HL-60 (cell line): ENCODE measurements at regions not wholly inside any gene's neighbourhood (a gene's known extent, or its start where the extent isn't known, plus 50 kb on each side); places are given as distances from the start of the nearest gene placed in this dataset.

Experiments used
- DNase-seq, 2 experiments: peaks; one replicate each; pipeline ENCODE4 v3.0.0-alpha.2; 2010 to 2020; ENCODE audit warnings: low read depth in 1 of 2, low spot score in 1 of 2
- H3K27ac ChIP-seq: fragments of 250-450 bp; sonication (Bioruptor Pico); replicated peaks from 2 replicates; pipeline ENCODE4 v1.5.1; 2020; ENCODE audit warnings: mild to moderate bottlenecking, moderate library complexity
- H3K27me3 ChIP-seq: fragments of 250-450 bp; sonication (Bioruptor Pico); 2 replicates; pipeline ENCODE4 v1.5.1; 2021; ENCODE audit warnings: mild to moderate bottlenecking, moderate library complexity; ENCODE audit not compliant: insufficient read depth, poor library complexity, severe bottlenecking
- H3K4me3 ChIP-seq: replicated peaks from 2 replicates; pipeline ENCODE4 v1.5.1; 2011; ENCODE audit warnings: mild to moderate bottlenecking, control low read depth, low read length; ENCODE audit not compliant: insufficient read depth
- GABPA ChIP-seq: IDR thresholded peaks from 2 replicates; pipeline ENCODE4 v1.6.1; 2012; ENCODE audit warnings: low read depth
- POLR2AphosphoS5 ChIP-seq: IDR thresholded peaks from 2 replicates; pipeline ENCODE4 v1.6.1; 2012; ENCODE audit warnings: low read depth
- REST ChIP-seq: IDR thresholded peaks from 2 replicates; pipeline ENCODE4 v1.6.1; 2012; ENCODE audit warnings: low read depth; ENCODE audit not compliant: insufficient replicate concordance
- SPI1 ChIP-seq: IDR thresholded peaks from 2 replicates; pipeline ENCODE4 v1.6.1; 2012; ENCODE audit warnings: low read depth, mild to moderate bottlenecking, borderline replicate concordance
- TF ChIP-seq, protein P1 (sequence below): IDR thresholded peaks from one replicate; pipeline ENCODE4 v1.5.1; 2011; ENCODE audit warnings: low read length, control low read depth, inconsistent platforms; ENCODE audit not compliant: insufficient read depth

GRCh38 chr7:46559194-46559832, 638.2 kb upstream of the IGFBP3 start:
- Histone ChIP-seq H3K4me3 (no peak overlapping the region), H3K27me3 (no peaks in the 10 kb centered on the region), H3K27ac (no peak overlapping the region)
- no peak for DNase-seq
- TF ChIP-seq POLR2AphosphoS5 (no peak), GABPA (no peak), SPI1 (no peak)
- TF ChIP-seq, protein P1, sequence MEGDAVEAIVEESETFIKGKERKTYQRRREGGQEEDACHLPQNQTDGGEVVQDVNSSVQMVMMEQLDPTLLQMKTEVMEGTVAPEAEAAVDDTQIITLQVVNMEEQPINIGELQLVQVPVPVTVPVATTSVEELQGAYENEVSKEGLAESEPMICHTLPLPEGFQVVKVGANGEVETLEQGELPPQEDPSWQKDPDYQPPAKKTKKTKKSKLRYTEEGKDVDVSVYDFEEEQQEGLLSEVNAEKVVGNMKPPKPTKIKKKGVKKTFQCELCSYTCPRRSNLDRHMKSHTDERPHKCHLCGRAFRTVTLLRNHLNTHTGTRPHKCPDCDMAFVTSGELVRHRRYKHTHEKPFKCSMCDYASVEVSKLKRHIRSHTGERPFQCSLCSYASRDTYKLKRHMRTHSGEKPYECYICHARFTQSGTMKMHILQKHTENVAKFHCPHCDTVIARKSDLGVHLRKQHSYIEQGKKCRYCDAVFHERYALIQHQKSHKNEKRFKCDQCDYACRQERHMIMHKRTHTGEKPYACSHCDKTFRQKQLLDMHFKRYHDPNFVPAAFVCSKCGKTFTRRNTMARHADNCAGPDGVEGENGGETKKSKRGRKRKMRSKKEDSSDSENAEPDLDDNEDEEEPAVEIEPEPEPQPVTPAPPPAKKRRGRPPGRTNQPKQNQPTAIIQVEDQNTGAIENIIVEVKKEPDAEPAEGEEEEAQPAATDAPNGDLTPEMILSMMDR = no peak

DNA sequence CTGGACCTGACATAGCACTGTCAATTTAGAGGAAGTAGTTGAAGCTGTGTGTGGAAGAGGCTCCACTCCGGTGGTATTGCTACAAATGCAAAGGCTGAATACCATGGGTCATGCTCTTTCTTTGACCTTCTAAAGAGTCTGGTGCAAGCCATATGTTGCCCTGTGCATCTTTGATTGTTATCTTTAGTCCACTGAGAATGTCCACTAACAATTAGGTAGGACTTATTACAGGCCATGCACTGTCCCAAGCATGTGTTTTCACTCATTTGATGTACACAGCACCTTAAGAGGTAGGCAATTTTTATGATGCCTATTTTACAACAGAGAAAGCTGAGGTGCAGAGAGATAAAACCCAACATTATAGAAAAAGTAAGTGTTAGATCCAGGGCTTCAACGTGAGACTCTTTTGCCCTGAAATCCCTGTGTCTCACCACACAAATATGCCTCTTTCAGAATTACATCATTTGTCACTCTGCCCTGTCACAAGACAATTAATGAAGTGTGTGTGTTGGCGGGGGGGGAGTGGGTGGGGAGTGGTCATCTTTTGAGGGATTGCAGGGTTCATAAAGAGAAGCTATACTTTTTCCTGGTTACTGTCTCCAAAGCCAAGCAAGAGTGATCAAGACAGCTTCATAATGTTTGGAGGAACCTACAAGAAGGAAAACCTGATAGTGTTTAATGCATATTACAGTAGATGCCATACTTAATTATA, 637.6 kb upstream of the IGFBP3 start:
- H3K27ac ChIP-seq = no peak overlapping the region
- H3K4me3 ChIP-seq = no peak overlapping the region
- H3K27me3 ChIP-seq = no peaks in the 10 kb centered on the region
- no peak for TF ChIP-seq POLR2AphosphoS5
- no peak for TF ChIP-seq GABPA
- TF ChIP-seq SPI1 = no peak
- TF ChIP-seq REST = no peak
- TF ChIP-seq, protein P1 = no peak
- DNase-seq = no peak

DNA sequence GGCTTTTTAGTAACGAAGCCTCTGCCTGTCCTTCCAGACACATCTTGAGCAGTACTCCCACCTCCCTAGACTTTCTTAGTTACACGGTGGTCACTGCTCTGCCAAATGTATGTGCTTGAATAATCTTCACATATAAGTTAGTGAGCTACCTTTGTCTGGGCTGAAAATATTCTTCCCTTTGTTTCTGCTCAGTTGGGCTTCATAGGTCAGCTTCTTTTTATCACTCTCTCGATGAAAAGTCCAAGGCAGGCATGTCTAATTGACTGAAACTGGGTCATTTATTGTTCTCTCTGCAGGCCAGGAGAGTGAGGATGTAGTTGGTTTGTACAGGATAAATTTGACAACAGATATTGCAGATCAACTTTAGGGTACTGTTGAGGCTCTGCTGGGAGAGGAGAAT, 636.7 kb upstream of the IGFBP3 start:
- no peak for DNase-seq
- Histone ChIP-seq H3K27me3 (no peaks in the 10 kb centered on the region), H3K4me3 (no peak overlapping the region), H3K27ac (no peak overlapping the region)
- no peak for TF ChIP-seq SPI1
- TF ChIP-seq GABPA = no peak
- TF ChIP-seq POLR2AphosphoS5 = no peak
- TF ChIP-seq REST = no peak
- TF ChIP-seq, protein P1 = no peak
